HG03045 (cell line): ENCODE measurements at regions not wholly inside any gene's neighbourhood (a gene's known extent, or its start where the extent isn't known, plus 50 kb on each side); places are given as distances from the start of the nearest gene placed in this dataset.
A peak's percentile ranks its signal among the peaks of the same experiment; 100 is the strongest.
"Not testable (repeated sequence)": the region's sequence is repeated elsewhere in the genome, so short reads cannot be mapped to it uniquely, and the experiment has no call there.

Experiments
- ATAC-seq: cut with Tn5 transposase; IDR thresholded peaks from one replicate; pipeline ENCODE4 v1.9.1; 2021; ENCODE audit warnings: mild to moderate bottlenecking, moderate library complexity; ENCODE audit not compliant: unreplicated experiment

DNA sequence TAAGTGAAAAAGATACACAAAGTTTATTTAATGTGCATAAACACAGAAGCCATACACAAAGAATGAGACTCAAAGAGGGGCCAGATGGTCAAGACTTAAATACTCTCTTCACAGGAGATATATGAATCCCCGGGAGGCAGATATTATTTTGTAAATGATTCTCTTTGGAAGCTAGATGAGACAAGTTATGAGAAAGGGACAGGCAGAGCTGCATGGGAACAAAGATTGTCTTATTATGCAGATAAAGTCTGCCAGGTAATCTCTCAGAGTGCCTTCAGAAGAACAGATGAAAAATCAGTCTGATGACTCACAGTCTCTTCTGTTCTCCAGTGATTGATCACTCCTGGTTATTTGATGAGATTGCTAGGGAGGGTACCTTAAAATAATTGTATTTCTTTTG lies 89.0 kb downstream of the NAF1 start:
- no peak for ATAC-seq

DNA sequence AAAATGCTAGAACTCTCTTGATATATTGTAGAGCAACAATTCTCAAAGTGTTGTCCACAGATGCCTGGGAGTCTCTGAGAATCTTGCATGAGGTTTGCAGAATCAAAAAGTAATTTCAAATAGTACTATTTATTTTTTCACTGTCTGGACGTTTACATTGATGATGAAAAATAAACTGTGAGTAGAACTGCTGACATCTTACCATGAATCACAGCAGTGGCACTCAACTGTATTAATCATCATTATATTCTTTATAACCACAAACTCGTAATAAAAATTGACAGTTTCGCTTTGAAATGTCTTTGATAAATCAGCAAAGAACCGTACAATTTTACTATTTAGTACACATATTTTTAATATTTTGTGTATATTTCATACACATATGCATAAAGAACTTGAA lies 94.5 kb downstream of the NAF1 start:
- ATAC-seq = no peak

DNA sequence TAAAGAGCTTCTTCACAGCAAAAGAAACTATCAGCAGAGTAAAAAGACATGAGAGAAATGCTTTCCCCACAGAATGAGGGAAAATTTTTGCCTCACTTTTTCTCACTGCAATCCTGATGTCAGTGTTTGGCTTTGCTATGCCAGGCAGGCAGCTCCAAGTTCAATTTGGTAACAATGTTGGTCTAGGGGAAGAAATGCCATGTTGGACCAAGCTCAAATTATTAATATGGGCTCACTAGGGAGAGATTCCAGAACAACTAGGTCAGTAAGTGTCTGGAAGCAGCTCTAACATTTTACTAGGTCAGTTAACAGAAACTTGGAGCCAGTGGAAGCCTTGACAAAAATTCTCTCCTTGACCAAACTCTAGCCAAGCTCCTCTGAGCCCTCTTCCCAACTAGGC lies 95.4 kb downstream of the NAF1 start:
- ATAC-seq = no peak

DNA sequence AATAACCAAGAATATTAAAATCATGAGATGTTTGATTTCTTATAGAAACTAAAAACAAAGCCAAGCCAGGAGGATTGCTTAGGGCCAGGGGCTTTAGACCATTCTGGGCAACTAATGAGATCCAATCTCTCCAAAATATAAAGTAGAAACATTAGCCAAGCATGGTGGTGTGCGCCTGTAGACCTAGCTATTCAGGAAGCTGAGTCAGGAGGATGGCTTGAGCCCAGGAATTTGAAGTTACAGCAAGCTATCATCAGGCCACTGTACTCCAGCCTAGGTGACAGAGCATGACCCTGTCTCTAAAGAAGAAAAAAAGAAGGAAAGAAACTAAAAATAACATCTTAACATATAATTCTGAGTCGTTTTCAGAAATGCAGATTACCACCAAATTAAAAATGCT lies 96.7 kb downstream of the NAF1 start:
- ATAC-seq = no peak

DNA sequence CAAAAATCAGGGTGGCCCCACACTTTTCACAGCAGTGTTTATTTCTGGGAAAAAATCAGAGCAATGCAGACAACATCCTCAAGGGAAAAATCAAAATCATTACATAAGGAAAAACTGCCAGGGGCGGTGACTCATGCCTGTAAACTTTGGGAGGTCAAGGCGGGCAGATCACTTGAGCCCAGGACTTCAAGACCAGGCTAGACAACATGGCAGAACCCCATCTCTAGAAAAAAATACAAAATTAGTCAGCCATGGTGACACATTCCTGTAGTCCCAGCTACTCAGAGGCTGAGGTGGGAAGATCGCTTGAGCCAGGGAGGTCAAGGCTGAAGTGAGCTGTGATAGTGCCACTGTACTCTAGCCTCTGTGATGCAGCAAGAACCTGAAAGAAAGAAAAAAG lies 102.8 kb downstream of the NAF1 start:
- no peak for ATAC-seq

- peak; percentile 69 for ATAC-seq
Observed at GRCh38 chr4:163048447-163048846, 118.2 kb downstream of the NAF1 start.

DNA sequence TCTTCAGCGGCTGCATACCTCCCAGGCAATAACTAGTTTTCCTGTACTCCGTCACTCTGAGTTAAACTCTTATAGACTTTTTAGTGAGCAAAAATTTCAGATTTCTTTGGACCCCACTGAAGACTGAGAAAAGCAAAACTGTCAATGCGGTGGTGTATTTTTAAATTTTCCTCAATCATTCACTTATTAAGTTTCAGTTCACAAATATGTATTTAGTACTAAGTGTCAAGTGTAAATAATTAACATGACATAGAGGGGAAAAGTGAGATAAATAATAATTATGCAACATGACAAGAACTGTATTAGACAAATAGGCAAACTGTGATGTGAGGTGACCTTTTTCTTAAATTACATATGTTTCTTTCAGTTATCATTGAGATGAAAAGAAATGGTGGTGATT lies 124.4 kb downstream of the NAF1 start:
- no peak for ATAC-seq

- no peak for ATAC-seq
Observed at GRCh38 chr4:163017135-163017534, 149.6 kb downstream of the NAF1 start.

- ATAC-seq = no peak
Observed at GRCh38 chr4:163012816-163013215, 153.9 kb downstream of the NAF1 start.

DNA sequence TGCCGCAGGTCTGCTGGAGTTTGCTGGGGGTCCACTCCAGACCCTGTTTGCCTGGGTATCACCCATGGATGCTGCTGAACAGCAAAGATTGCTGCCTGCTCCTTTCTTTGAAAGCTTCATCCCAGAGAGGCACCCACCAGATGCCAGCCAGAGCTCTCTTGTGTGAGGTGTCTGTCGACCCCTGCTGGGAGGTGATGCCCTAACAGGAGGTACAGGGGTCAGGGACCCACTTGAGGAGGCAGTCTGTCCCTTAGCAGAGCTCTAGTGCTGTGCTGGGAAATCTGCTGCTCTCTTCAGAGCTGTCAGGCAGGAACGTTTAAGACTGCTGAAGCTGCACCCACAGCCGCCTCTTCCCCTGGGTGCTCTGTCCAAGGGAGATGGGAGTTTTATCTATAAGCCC lies 162.7 kb downstream of the NAF1 start:
- no peak for ATAC-seq

DNA sequence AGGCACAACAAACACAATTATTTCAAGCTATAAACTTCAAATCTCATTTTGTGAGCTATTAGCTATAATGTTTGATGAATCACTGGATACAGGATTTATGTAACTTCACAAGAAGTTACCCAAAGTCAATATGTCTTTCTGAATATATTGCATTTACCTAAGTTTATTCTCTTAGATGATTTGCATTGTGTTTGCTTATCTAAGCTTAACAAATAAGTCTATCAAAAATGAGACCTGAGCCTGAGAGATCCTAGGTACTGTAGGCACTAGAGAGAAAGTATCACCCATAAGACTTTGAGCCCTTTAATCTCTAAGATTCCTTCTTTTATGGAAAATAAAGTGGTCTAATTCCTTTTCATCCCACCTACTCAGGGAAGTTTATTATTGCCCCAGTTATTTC lies 178.2 kb downstream of the NAF1 start:
- no peak for ATAC-seq

DNA sequence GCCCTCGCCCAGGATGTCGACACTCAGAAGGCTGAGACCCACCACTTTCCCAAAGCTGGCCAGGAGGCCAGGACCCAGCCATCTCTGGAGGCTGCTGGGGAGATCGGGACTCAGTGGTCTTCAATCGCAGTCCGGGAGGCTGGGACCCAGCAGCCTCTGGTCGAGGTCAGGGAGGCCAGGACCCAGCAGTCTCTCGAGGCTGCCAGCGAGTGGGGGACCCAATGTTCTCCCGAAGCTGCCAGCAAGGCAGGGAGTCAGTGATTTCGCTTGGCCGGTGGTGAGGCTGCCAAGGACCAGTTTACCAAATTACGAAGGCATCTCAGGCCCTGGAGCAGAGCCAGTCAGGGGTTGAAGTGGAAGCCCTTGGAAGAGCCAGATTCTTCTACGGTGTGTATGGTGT lies 181.6 kb downstream of the NAF1 start:
- ATAC-seq = no peak

GRCh38 chr4:162984621-162985020 lies 182.1 kb downstream of the NAF1 start:
- ATAC-seq = no peak

- no peak for ATAC-seq
Observed at GRCh38 chr4:162981823-162982222, 184.9 kb downstream of the NAF1 start.

- no peak for ATAC-seq
Observed at GRCh38 chr4:162978398-162978797, 188.3 kb downstream of the NAF1 start.

DNA sequence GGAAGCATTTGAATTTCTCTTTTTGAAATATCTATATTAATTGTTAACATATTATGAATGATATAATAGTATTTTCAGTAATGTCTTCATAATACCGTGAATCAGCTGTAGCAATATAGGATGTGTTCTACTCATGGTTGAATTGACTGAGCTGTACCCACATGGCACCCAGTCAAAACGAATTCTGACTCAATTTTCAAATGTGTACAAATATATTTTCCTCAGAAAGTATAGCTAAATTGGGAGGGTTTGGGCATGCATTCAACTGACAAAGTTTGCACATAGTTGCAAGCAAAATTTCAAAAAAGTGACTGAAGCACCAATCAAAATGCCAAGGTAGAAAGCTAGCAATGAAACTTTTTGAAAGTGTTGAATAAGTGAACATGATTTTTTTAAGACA lies 188.9 kb downstream of the NAF1 start:
- ATAC-seq = no peak

DNA sequence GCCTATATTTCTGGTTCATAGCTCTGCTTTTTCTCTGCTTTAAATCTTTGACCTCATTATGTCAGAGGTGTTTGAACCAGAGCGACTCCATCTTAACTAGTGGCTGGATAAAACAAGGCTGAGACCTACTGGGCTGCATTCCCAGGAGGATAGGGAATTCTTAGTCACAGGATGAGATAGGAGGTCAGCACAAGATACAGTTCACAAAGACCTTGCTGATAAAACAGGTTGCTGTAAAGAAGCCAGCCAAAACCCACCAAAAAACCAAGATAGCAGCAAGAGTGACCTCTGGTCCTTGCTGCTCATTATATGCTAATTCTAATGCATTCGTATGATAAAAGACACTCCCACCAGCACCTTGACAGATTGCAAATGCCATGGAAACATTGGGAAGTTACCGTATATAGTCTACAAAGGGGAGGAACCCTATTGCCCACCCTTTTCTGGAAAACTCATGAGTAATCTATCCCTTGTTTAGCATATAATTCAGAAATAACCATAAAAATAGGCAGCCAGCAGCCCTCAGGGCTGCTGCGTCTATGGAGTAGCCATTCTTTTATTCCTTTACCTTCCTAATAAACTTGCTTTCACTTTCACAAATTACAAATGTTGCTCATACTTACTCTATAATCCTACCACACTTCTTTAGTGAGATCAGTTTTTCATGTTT lies 193.9 kb downstream of the NAF1 start:
- no peak for ATAC-seq

DNA sequence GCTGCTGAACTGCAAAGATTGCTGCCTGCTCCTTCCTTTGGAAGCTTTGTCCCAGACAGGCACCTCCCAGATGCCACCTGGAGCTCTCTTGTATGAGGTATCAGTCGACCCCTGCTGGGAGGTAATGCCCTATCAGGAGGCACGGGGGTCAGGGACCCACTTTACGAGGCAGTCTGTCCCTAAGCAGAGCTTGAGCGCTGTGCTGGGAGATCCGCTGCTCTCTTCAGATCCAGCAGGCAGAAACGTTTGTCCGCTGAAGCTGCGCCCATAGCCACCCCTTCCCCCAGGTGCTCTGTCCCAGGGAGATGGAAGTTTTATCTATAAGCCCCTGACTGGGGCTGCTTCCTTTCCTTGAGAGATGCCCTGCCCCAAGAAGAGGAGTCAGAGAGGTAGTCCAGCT lies 197.5 kb downstream of the NAF1 start:
- ATAC-seq = no peak

- not testable (repeated sequence) for ATAC-seq
Observed at GRCh38 chr4:162965978-162966377, 200.7 kb downstream of the NAF1 start.

DNA sequence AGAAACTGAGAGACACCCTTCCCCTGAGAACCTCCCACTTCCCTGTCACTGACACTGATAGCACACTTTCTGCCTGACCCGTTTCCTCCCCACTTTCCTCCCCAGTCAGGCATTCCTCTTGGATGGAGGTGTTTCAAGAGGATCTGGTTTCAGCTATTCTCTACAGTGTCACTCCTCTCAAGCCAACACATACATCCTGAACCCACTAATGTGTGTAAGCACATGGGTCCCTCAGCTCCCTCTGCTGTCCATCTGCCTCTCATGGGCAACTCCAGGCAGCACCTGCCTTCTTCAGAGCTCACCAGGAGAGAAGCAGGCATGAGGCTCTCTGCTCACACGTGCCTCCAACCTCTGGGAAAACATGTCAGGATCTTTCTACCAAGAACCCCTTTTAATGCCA lies 207.6 kb downstream of the NAF1 start:
- ATAC-seq = no peak

GRCh38 chr4:162957521-162958143 lies 209.1 kb downstream of the NAF1 start:
- ATAC-seq = no peak

- no peak for ATAC-seq
Observed at GRCh38 chr4:162954976-162955375, 211.7 kb downstream of the NAF1 start.

- no peak for ATAC-seq
Observed at GRCh38 chr4:162952232-162952631, 214.5 kb downstream of the NAF1 start.
